Loucy (cell line): ENCODE measurements at regions not wholly inside any gene's neighbourhood (a gene's known extent, or its start where the extent isn't known, plus 50 kb on each side); places are given as distances from the start of the nearest gene placed in this dataset.

Source experiments
- H2AFZ ChIP-seq: fragments of 200-600 bp; sonication (generic); 2 replicates; pipeline ENCODE4 v1.6.0; 2016; ENCODE audit warnings: antibody characterized with exemption, mild to moderate bottlenecking, low read length, moderate library complexity
- H3F3A ChIP-seq: fragments of 200-600 bp; 2 replicates; pipeline ENCODE4 v1.6.0; 2016; ENCODE audit warnings: antibody characterized with exemption, low read depth, mild to moderate bottlenecking
- H3K27me3 ChIP-seq: fragments of 200-600 bp; sonication (generic); 2 replicates; pipeline ENCODE4 v1.6.1; 2014; ENCODE audit warnings: low read length, mild to moderate bottlenecking; ENCODE audit not compliant: insufficient read depth, poor library complexity, severe bottlenecking
- H3K36me3 ChIP-seq: fragments of 200-600 bp; sonication (generic); 2 replicates; pipeline ENCODE4 v1.6.1; 2016; ENCODE audit warnings: low read length; ENCODE audit not compliant: insufficient read depth
- H3K4me1 ChIP-seq: fragments of 200-600 bp; sonication (generic); 2 replicates; pipeline ENCODE4 v1.5.1; 2014; ENCODE audit warnings: low read length, mild to moderate bottlenecking; ENCODE audit not compliant: insufficient read depth, poor library complexity, severe bottlenecking
- H3K4me2 ChIP-seq: fragments of 200-600 bp; sonication (generic); 2 replicates; pipeline ENCODE4 v1.6.0; 2014; ENCODE audit warnings: antibody characterized with exemption, low read length, low read depth, mild to moderate bottlenecking; ENCODE audit not compliant: poor library complexity, severe bottlenecking
- H3K4me3 ChIP-seq: fragments of 200-600 bp; sonication (generic); 2 replicates; pipeline ENCODE4 v1.5.1; 2014; ENCODE audit warnings: low read length, mild to moderate bottlenecking, mixed read lengths; ENCODE audit not compliant: poor library complexity, severe bottlenecking
- H3K79me2 ChIP-seq: fragments of 200-600 bp; sonication (generic); 2 replicates; pipeline ENCODE4 v1.6.1; 2014; ENCODE audit warnings: low read length; ENCODE audit not compliant: insufficient read depth
- H3K9ac ChIP-seq: fragments of 200-600 bp; sonication (generic); 2 replicates; pipeline ENCODE4 v1.6.0; 2014; ENCODE audit warnings: mild to moderate bottlenecking, low read depth, low read length, moderate library complexity; ENCODE audit not compliant: poor library complexity, severe bottlenecking
- H3K9me2 ChIP-seq: fragments of 200-600 bp; sonication (generic); replicated peaks from 2 replicates; pipeline ENCODE4 v1.6.1; 2016; ENCODE audit warnings: low read depth, low read length, mixed read lengths
- H3K9me3 ChIP-seq: fragments of 200-600 bp; sonication (generic); 2 replicates; pipeline ENCODE4 v1.6.1; 2014; ENCODE audit warnings: mild to moderate bottlenecking, antibody characterized with exemption, low read length, low read depth; ENCODE audit not compliant: insufficient read depth
- H4K20me1 ChIP-seq: fragments of 200-600 bp; sonication (generic); 2 replicates; pipeline ENCODE4 v1.6.0; 2014; ENCODE audit warnings: antibody characterized with exemption, low read length, mild to moderate bottlenecking; ENCODE audit not compliant: insufficient read depth, poor library complexity, severe bottlenecking
- CTCF ChIP-seq: fragments of 200-600 bp; sonication (generic); conservative IDR thresholded peaks from 2 replicates; pipeline ENCODE4 v1.5.1; 2014; ENCODE audit warnings: mild to moderate bottlenecking, antibody characterized with exemption, low read length
- EZH2phosphoT487 ChIP-seq: fragments of 200-600 bp; IDR thresholded peaks from 2 replicates; pipeline ENCODE4 v1.6.1; 2018; ENCODE audit warnings: antibody characterized with exemption, mild to moderate bottlenecking, moderate library complexity, borderline replicate concordance

GRCh38 chr4:156558373-156559025 lies 413.1 kb downstream of the PDGFC start:
- Histone ChIP-seq H3K9me3 (no peaks in the 10 kb centered on the region), H3K9me2 (no peaks in the 10 kb centered on the region), H3K9ac (no peak overlapping the region), H3K36me3 (no peaks in the 10 kb centered on the region), H3K4me2 (no peak overlapping the region), H3F3A (no peaks in the 10 kb centered on the region), H4K20me1 (no peaks in the 10 kb centered on the region), H3K4me3 (no peak overlapping the region), H3K79me2 (no peaks in the 10 kb centered on the region), H3K4me1 (no peaks in the 10 kb centered on the region), H3K27me3 (no peaks in the 10 kb centered on the region), H2AFZ (no peak overlapping the region)
- TF ChIP-seq CTCF (no peak), EZH2phosphoT487 (no peak)

- Histone ChIP-seq H2AFZ (no peak overlapping the region), H3K36me3 (no peaks in the 10 kb centered on the region), H3K9me3 (no peaks in the 10 kb centered on the region), H3K4me2 (no peak overlapping the region), H3F3A (no peaks in the 10 kb centered on the region), H4K20me1 (no peaks in the 10 kb centered on the region), H3K9me2 (no peaks in the 10 kb centered on the region), H3K27me3 (no peaks in the 10 kb centered on the region), H3K9ac (no peak overlapping the region), H3K4me3 (no peak overlapping the region), H3K79me2 (no peaks in the 10 kb centered on the region), H3K4me1 (no peaks in the 10 kb centered on the region)
- TF ChIP-seq CTCF (no peak), EZH2phosphoT487 (no peak)
These were observed 413.7 kb downstream of the PDGFC start for GRCh38 chr4:156557920-156558319.

GRCh38 chr4:156556336-156556735 lies 415.3 kb downstream of the PDGFC start:
- no peaks in the 10 kb centered on the region for H3K27me3 ChIP-seq
- H3K9me2 ChIP-seq: no peaks in the 10 kb centered on the region
- no peaks in the 10 kb centered on the region for H3K79me2 ChIP-seq
- no peak overlapping the region for H2AFZ ChIP-seq
- H3K4me1 ChIP-seq: no peaks in the 10 kb centered on the region
- no peaks in the 10 kb centered on the region for H4K20me1 ChIP-seq
- no peak overlapping the region for H3K9ac ChIP-seq
- no peaks in the 10 kb centered on the region for H3K9me3 ChIP-seq
- H3F3A ChIP-seq: no peaks in the 10 kb centered on the region
- no peak overlapping the region for H3K4me2 ChIP-seq
- no peak for TF ChIP-seq CTCF
- no peak for TF ChIP-seq EZH2phosphoT487
- H3K36me3 ChIP-seq: no peaks in the 10 kb centered on the region
- no peak overlapping the region for H3K4me3 ChIP-seq
